Esophagus muscularis mucosa (tissue), 4 donors: ENCODE measurements at regions not wholly inside any gene's neighbourhood (a gene's known extent, or its start where the extent isn't known, plus 50 kb on each side); places are given as distances from the start of the nearest gene placed in this dataset.

ENCODE experiments used
- DNase-seq: peaks from one replicate; pipeline ENCODE4 v3.0.0-alpha.2; 2017; ENCODE audit errors: extremely low spot score
- H3K27ac ChIP-seq, 4 donors: fragments of 200-600 bp; sonication (generic); replicated peaks in 1 of 4; 1 replicate in 3 of 4; 2 replicates in 1 of 4; pipeline ENCODE4 v1.5.1; 2016 to 2019; ENCODE audit warnings: mild to moderate bottlenecking in 1 of 4
- H3K27me3 ChIP-seq, 4 donors: fragments of 200-600 bp; sonication (generic); one replicate each; pipeline versions ENCODE4 v1.5.1 to v1.6.0; 2016 to 2019
- H3K36me3 ChIP-seq, 4 donors: fragments of 200-600 bp; sonication (generic); one replicate each; pipeline ENCODE4 v1.5.1; 2016 to 2019
- H3K4me1 ChIP-seq, 4 donors: fragments of 200-600 bp; sonication (generic); one replicate each; pipeline ENCODE4 v1.5.1; 2016 to 2019
- H3K4me3 ChIP-seq, 4 donors: fragments of 200-600 bp; sonication (generic); 1 replicate in 2 of 4; 2 replicates in 2 of 4; pipeline ENCODE4 v1.5.1; 2016 to 2019; ENCODE audit warnings: mild to moderate bottlenecking in 4 of 4, moderate library complexity in 1 of 4
- H3K9me3 ChIP-seq, 4 donors: fragments of 200-600 bp; sonication (generic); 1 replicate in 3 of 4; 2 replicates in 1 of 4; pipeline ENCODE4 v1.5.1; 2016 to 2019
- CTCF ChIP-seq, 3 experiments: fragments of 200-600 bp in 2 of 3; fragments of 450-650 bp in 1 of 3; sonication (generic) in 2 of 3; IDR thresholded peaks; one replicate each; pipeline ENCODE4 v1.5.1; 2017 to 2019; ENCODE audit warnings: antibody characterized with exemption in 3 of 3, mild to moderate bottlenecking in 2 of 3, moderate library complexity in 1 of 3
- EP300 ChIP-seq: sonication (generic); formaldehyde crosslinking; IDR thresholded peaks from one replicate; pipeline ENCODE4 v1.6.1; 2017; ENCODE audit warnings: antibody characterized with exemption
- POLR2A ChIP-seq: fragments of 450-650 bp; IDR thresholded peaks from one replicate; pipeline ENCODE4 v1.6.1; 2017; ENCODE audit warnings: antibody characterized with exemption, moderate library complexity, mild to moderate bottlenecking, low read depth
- POLR2AphosphoS5 ChIP-seq, 2 donors: sonication (generic); formaldehyde crosslinking; IDR thresholded peaks; one replicate each; pipeline ENCODE4 v1.6.1; 2017; ENCODE audit warnings: antibody characterized with exemption in 2 of 2
- WGBS: methylation state at CpG from one replicate; pipeline ENCODE4 v1.1.5; 2018; 5-methylcytosine and 5-hydroxymethylcytosine counted together
- intact Hi-C: fragments of 100-400 bp; cut with DNase I; formaldehyde crosslinking; loops from one replicate; pipeline ENCODE4 v1.15.1; 2023

- WGBS: 93% methylated on average over 3 of the region's 3 CpGs
- no peak overlapping the region for H3K4me3 ChIP-seq
- H3K36me3 ChIP-seq: no peaks in the 10 kb centered on the region
- no peak for DNase-seq
- intact Hi-C loops: no loop called here
- H3K27ac ChIP-seq: no peak overlapping the region
- no peaks in the 10 kb centered on the region for H3K9me3 ChIP-seq
- no peaks in the 10 kb centered on the region for H3K4me1 ChIP-seq
- no peaks in the 10 kb centered on the region for H3K27me3 ChIP-seq
- TF ChIP-seq POLR2A: no peak
- TF ChIP-seq EP300: no peak
- TF ChIP-seq POLR2AphosphoS5 (IDR thresholded peaks at IDR 0.05): no peak
- TF ChIP-seq CTCF (IDR thresholded peaks at IDR 0.05): no peak
These were observed 2104.7 kb downstream of the TP53TG3F start for GRCh38 chr16:35564148-35564547.

- 70% methylated on average over 1 of the region's 1 CpG for WGBS
- intact Hi-C loops: no loop called here
- no peaks in the 10 kb centered on the region for H3K4me1 ChIP-seq
These were observed 2105.5 kb downstream of the TP53TG3F start for GRCh38 chr16:35564889-35565288.

GRCh38 chr16:35565626-35566025 lies 2106.2 kb downstream of the TP53TG3F start:
- Histone ChIP-seq H3K9me3 (no peaks in the 10 kb centered on the region), H3K27ac (no peak overlapping the region), H3K27me3 (no peaks in the 10 kb centered on the region), H3K36me3 (no peaks in the 10 kb centered on the region), H3K4me1 (no peaks in the 10 kb centered on the region), H3K4me3 (no peak overlapping the region)
- no peak for DNase-seq
- no peak for TF ChIP-seq CTCF (IDR thresholded peaks at IDR 0.05)
- no peak for TF ChIP-seq EP300
- TF ChIP-seq POLR2A: no peak
- no peak for TF ChIP-seq POLR2AphosphoS5 (IDR thresholded peaks at IDR 0.05)
- WGBS: no CpG with 5 or more reads among the region's 1 CpG
- intact Hi-C loops: no loop called here

More at GRCh38 chr16:35564889-35565288, 2105.5 kb downstream of the TP53TG3F start:
- TF ChIP-seq POLR2A (no peak), CTCF (IDR thresholded peaks at IDR 0.05) (no peak), EP300 (no peak), POLR2AphosphoS5 (IDR thresholded peaks at IDR 0.05) (no peak)
- H3K27me3 ChIP-seq: no peaks in the 10 kb centered on the region
- DNase-seq: peak; percentile 91
- H3K27ac ChIP-seq: no peak overlapping the region
- H3K36me3 ChIP-seq: no peaks in the 10 kb centered on the region
- no peaks in the 10 kb centered on the region for H3K9me3 ChIP-seq
- no peak overlapping the region for H3K4me3 ChIP-seq

GRCh38 chr16:35569413-35569812 lies 2110.0 kb downstream of the TP53TG3F start:
- no peak for TF ChIP-seq EP300
- no peak for TF ChIP-seq POLR2A
- no peak for TF ChIP-seq CTCF (IDR thresholded peaks at IDR 0.05)
- TF ChIP-seq POLR2AphosphoS5 (IDR thresholded peaks at IDR 0.05): no peak
- Histone ChIP-seq H3K27ac (no peak overlapping the region), H3K9me3 (peaks cover 0 to 8% (median 4%) of the 10 kb centered on the region in 4 donors), H3K4me1 (no peaks in the 10 kb centered on the region), H3K4me3 (no peak overlapping the region), H3K27me3 (peaks cover 0 to 3% (median 0%) of the 10 kb centered on the region in 4 donors), H3K36me3 (no peaks in the 10 kb centered on the region)
- DNase-seq: no peak
- intact Hi-C loops: no loop called here

GRCh38 chr16:35570946-35571345 lies 2111.5 kb downstream of the TP53TG3F start:
- peak; percentile 86 for DNase-seq
- Histone ChIP-seq H3K4me1 (no peaks in the 10 kb centered on the region), H3K27me3 (peaks cover 0 to 15% (median 0%) of the 10 kb centered on the region in 4 donors), H3K27ac (no peak overlapping the region), H3K4me3 (no peak overlapping the region), H3K9me3 (peaks cover 0 to 19% (median 8%) of the 10 kb centered on the region in 4 donors), H3K36me3 (no peaks in the 10 kb centered on the region)
- WGBS: 31% methylated on average over 2 of the region's 2 CpGs
- intact Hi-C loops: no loop called here
- TF ChIP-seq EP300 (no peak), POLR2A (no peak), CTCF (IDR thresholded peaks at IDR 0.05) (no peak), POLR2AphosphoS5 (IDR thresholded peaks at IDR 0.05) (no peak)
